SJCRH30 (cell line): ENCODE measurements at regions not wholly inside any gene's neighbourhood (a gene's known extent, or its start where the extent isn't known, plus 50 kb on each side); places are given as distances from the start of the nearest gene placed in this dataset.

ENCODE experiments used
- DNase-seq, 2 experiments: peaks; one replicate each; pipeline ENCODE4 v3.0.0-alpha.2; 2015 to 2020
- H3K27ac ChIP-seq: fragments of 250-450 bp; sonication (Bioruptor Pico); 2 replicates; pipeline ENCODE4 v1.5.1; 2020; ENCODE audit warnings: mild to moderate bottlenecking, moderate library complexity
- H3K27me3 ChIP-seq: fragments of 250-450 bp; sonication (Bioruptor Pico); 2 replicates; pipeline ENCODE4 v1.5.1; 2020; ENCODE audit warnings: mild to moderate bottlenecking, moderate library complexity
- H3K36me3 ChIP-seq: fragments of 250-450 bp; sonication (Bioruptor Pico); 2 replicates; pipeline ENCODE4 v1.5.1; 2020; ENCODE audit warnings: mild to moderate bottlenecking, moderate library complexity
- H3K4me1 ChIP-seq: fragments of 250-450 bp; sonication (Bioruptor Pico); 2 replicates; pipeline ENCODE4 v1.5.1; 2020; ENCODE audit warnings: mild to moderate bottlenecking, moderate library complexity
- H3K4me3 ChIP-seq: fragments of 250-450 bp; sonication (Bioruptor Pico); 2 replicates; pipeline ENCODE4 v1.5.1; 2020; ENCODE audit warnings: mild to moderate bottlenecking, moderate library complexity
- H3K9me3 ChIP-seq: fragments of 250-450 bp; sonication (Bioruptor Pico); replicated peaks from 2 replicates; pipeline ENCODE4 v1.5.1; 2020; ENCODE audit warnings: mild to moderate bottlenecking, moderate library complexity

GRCh38 chr1:68287241-68287640, 54.9 kb upstream of the WLS start:
- Histone ChIP-seq H3K4me1 (no peaks in the 10 kb centered on the region), H3K4me3 (no peak overlapping the region), H3K27me3 (no peaks in the 10 kb centered on the region), H3K36me3 (no peaks in the 10 kb centered on the region), H3K27ac (no peak overlapping the region), H3K9me3 (no peaks in the 10 kb centered on the region)
- DNase-seq = no peak

- no peaks in the 10 kb centered on the region for H3K9me3 ChIP-seq
- H3K27me3 ChIP-seq = no peaks in the 10 kb centered on the region
- no peak overlapping the region for H3K27ac ChIP-seq
- H3K4me3 ChIP-seq = no peak overlapping the region
- H3K4me1 ChIP-seq = no peaks in the 10 kb centered on the region
- H3K36me3 ChIP-seq = no peaks in the 10 kb centered on the region
- DNase-seq = no peak
Observed at GRCh38 chr1:68285046-68285445, 52.7 kb upstream of the WLS start.

GRCh38 chr1:68281946-68282615, 49.8 kb upstream of the WLS start:
- H3K9me3 ChIP-seq = no peaks in the 10 kb centered on the region
- DNase-seq = no peak
- no peaks in the 10 kb centered on the region for H3K27me3 ChIP-seq
- no peaks in the 10 kb centered on the region for H3K4me1 ChIP-seq
- no peaks in the 10 kb centered on the region for H3K36me3 ChIP-seq
- H3K4me3 ChIP-seq = no peak overlapping the region
- no peak overlapping the region for H3K27ac ChIP-seq
